ENCODE measurements at regions not wholly inside any gene's neighbourhood (a gene's known extent, or its start where the extent isn't known, plus 50 kb on each side); places are given as distances from the start of the nearest gene placed in this dataset.

- 44 to 51% (median 50%) methylated on average over 4 of the region's 4 CpGs for WGBS, 3 donors
- Histone ChIP-seq H3K27me3 (ENCODE audit: insufficient read depth in 3 of 3, low read length in 2 of 3) (peaks cover 0 to 2% (median 0%) of the 10 kb centered on the region in 3 donors), H3K9me3 (no peaks in the 10 kb centered on the region), H3K36me3 (ENCODE audit: insufficient read depth in 1 of 2, low read depth in 1 of 2) (no peaks in the 10 kb centered on the region), H3K27ac (no peak overlapping the region), H3K4me1 (no peaks in the 10 kb centered on the region), H3K4me3 (no peak overlapping the region)
- intact Hi-C loops (cut with DNase I): no loop called here
- ATAC-seq: no peak
- no peak for DNase-seq
- TF ChIP-seq CTCF (IDR thresholded peaks at IDR 0.05): no peak
Measured at GRCh38 chr4:157576671-157577217, 356.2 kb downstream of the GRIA2 start.

- Histone ChIP-seq H3K27ac (no peak overlapping the region), H3K4me1 (no peaks in the 10 kb centered on the region), H3K4me3 (no peak overlapping the region), H3K27me3 (ENCODE audit: insufficient read depth in 3 of 3, low read length in 2 of 3) (peaks cover 0 to 2% (median 0%) of the 10 kb centered on the region in 3 donors), H3K36me3 (ENCODE audit: insufficient read depth in 1 of 2, low read depth in 1 of 2) (no peaks in the 10 kb centered on the region), H3K9me3 (no peaks in the 10 kb centered on the region)
- intact Hi-C loops (cut with DNase I): no loop called here
- no peak for TF ChIP-seq CTCF (IDR thresholded peaks at IDR 0.05)
- no peak for DNase-seq
- 92 to 96% (median 92%) methylated on average over 8 of the region's 8 CpGs for WGBS, 3 donors
- no peak for ATAC-seq
Measured at GRCh38 chr4:157575339-157575738, 354.8 kb downstream of the GRIA2 start.

- H3K4me1 ChIP-seq: no peaks in the 10 kb centered on the region
- TF ChIP-seq CTCF (IDR thresholded peaks at IDR 0.05): no peak
- no peak overlapping the region for H3K4me3 ChIP-seq
- H3K27ac ChIP-seq: no peak overlapping the region
- ATAC-seq (no peak), DNase-seq (no peak)
- intact Hi-C loops (cut with DNase I): no loop called here
- 91 to 95% (median 92%) methylated on average over 7 of the region's 7 CpGs for WGBS, 3 donors
- H3K36me3 ChIP-seq (ENCODE audit: insufficient read depth in 1 of 2, low read depth in 1 of 2): no peaks in the 10 kb centered on the region
- H3K27me3 ChIP-seq (ENCODE audit: insufficient read depth in 3 of 3, low read length in 2 of 3): no peaks in the 10 kb centered on the region
- no peaks in the 10 kb centered on the region for H3K9me3 ChIP-seq
Measured at GRCh38 chr4:157574606-157575005, 354.1 kb downstream of the GRIA2 start.

GRCh38 chr4:157572951-157573350 lies 352.4 kb downstream of the GRIA2 start:
- intact Hi-C loops (cut with DNase I): no loop called here
- Histone ChIP-seq H3K36me3 (ENCODE audit: insufficient read depth in 1 of 2, low read depth in 1 of 2) (no peaks in the 10 kb centered on the region), H3K4me1 (no peaks in the 10 kb centered on the region), H3K9me3 (no peaks in the 10 kb centered on the region), H3K27ac (no peak overlapping the region), H3K4me3 (no peak overlapping the region), H3K27me3 (ENCODE audit: insufficient read depth in 3 of 3, low read length in 2 of 3) (no peaks in the 10 kb centered on the region)
- ATAC-seq: no peak
- TF ChIP-seq CTCF (IDR thresholded peaks at IDR 0.05): no peak
- 79 to 81% (median 79%) methylated on average over 3 of the region's 3 CpGs for WGBS, 3 donors
- DNase-seq: no peak

- no peaks in the 10 kb centered on the region for H3K27me3 ChIP-seq (ENCODE audit: insufficient read depth in 3 of 3, low read length in 2 of 3)
- DNase-seq (no peak), ATAC-seq (no peak)
- no peaks in the 10 kb centered on the region for H3K4me1 ChIP-seq
- no peak overlapping the region for H3K4me3 ChIP-seq
- no peaks in the 10 kb centered on the region for H3K9me3 ChIP-seq
- intact Hi-C loops (cut with DNase I): no loop called here
- no peak for TF ChIP-seq CTCF (IDR thresholded peaks at IDR 0.05)
- H3K27ac ChIP-seq: no peak overlapping the region
- H3K36me3 ChIP-seq (ENCODE audit: insufficient read depth in 1 of 2, low read depth in 1 of 2): no peaks in the 10 kb centered on the region
- WGBS, 3 donors: 54 to 74% (median 58%) methylated on average over 2 of the region's 2 CpGs
Measured at GRCh38 chr4:157572284-157572683, 351.8 kb downstream of the GRIA2 start.

Data from psoas muscle (tissue), 7 donors.